KMS-11 (cell line): ENCODE measurements at regions not wholly inside any gene's neighbourhood (a gene's known extent, or its start where the extent isn't known, plus 50 kb on each side); places are given as distances from the start of the nearest gene placed in this dataset.

ENCODE experiments used
- H2AFZ ChIP-seq: fragments of 200-600 bp; sonication (generic); 2 replicates; pipeline ENCODE4 v1.6.1; 2016; ENCODE audit warnings: antibody characterized with exemption, mixed run types, low read depth
- H3K27ac ChIP-seq: fragments of 200-600 bp; sonication (generic); 2 replicates; pipeline ENCODE4 v1.6.1; 2016; ENCODE audit warnings: mild to moderate bottlenecking, mixed run types
- H3K27me3 ChIP-seq: fragments of 200-600 bp; sonication (generic); 2 replicates; pipeline ENCODE4 v1.6.1; 2017; ENCODE audit warnings: mild to moderate bottlenecking, low read depth, mixed run types, moderate library complexity; ENCODE audit not compliant: insufficient read depth
- H3K36me3 ChIP-seq: fragments of 200-600 bp; sonication (generic); 2 replicates; pipeline ENCODE4 v1.6.1; 2017; ENCODE audit warnings: mild to moderate bottlenecking, mixed run types; ENCODE audit not compliant: insufficient read depth
- H3K4me1 ChIP-seq: fragments of 200-600 bp; sonication (generic); 2 replicates; pipeline ENCODE4 v1.6.1; 2016; ENCODE audit warnings: mild to moderate bottlenecking, low read depth, mixed run types; ENCODE audit not compliant: poor library complexity, severe bottlenecking
- H3K4me2 ChIP-seq: fragments of 200-600 bp; sonication (generic); 2 replicates; pipeline ENCODE4 v1.7.0; 2016; ENCODE audit warnings: mild to moderate bottlenecking, mixed run types
- H3K4me3 ChIP-seq: fragments of 200-600 bp; sonication (generic); IDR thresholded peaks from 2 replicates; pipeline ENCODE4 v1.6.1; 2017; ENCODE audit warnings: low read depth, low read length, mixed read lengths; ENCODE audit not compliant: insufficient read depth
- H3K79me2 ChIP-seq: fragments of 200-600 bp; sonication (generic); 2 replicates; pipeline ENCODE4 v1.6.1; 2016; ENCODE audit warnings: low read depth, mixed run types; ENCODE audit not compliant: insufficient read depth
- H3K9ac ChIP-seq: fragments of 200-600 bp; sonication (generic); 2 replicates; pipeline ENCODE4 v1.6.1; 2016; ENCODE audit warnings: mild to moderate bottlenecking, mixed run types
- H4K20me1 ChIP-seq: fragments of 200-600 bp; sonication (generic); 2 replicates; pipeline ENCODE4 v1.6.1; 2016; ENCODE audit warnings: mild to moderate bottlenecking, mixed run types; ENCODE audit not compliant: insufficient read depth
- CTCF ChIP-seq: fragments of 200-600 bp; sonication (generic); conservative IDR thresholded peaks from 2 replicates; pipeline ENCODE4 v1.6.1; 2017; ENCODE audit warnings: low read depth, mild to moderate bottlenecking, antibody characterized with exemption, low read length, moderate library complexity, mixed read lengths

GRCh38 chr5:125413496-125414274 lies 667.2 kb upstream of the ZNF608 start:
- TF ChIP-seq CTCF: no peak
- Histone ChIP-seq H3K4me3 (no peak overlapping the region), H3K27ac (no peak overlapping the region), H3K27me3 (no peaks in the 10 kb centered on the region), H3K4me2 (peak overlapping the region; percentile 95; the same call in 1 of the 2 replicates), H3K9ac (peak overlapping the region; percentile 24; the same call in 1 of the 2 replicates), H3K4me1 (peaks cover 49% of the 10 kb centered on the region), H3K79me2 (no peaks in the 10 kb centered on the region), H4K20me1 (no peaks in the 10 kb centered on the region), H2AFZ (no peak overlapping the region), H3K36me3 (no peaks in the 10 kb centered on the region)

GRCh38 chr5:125415126-125415525 lies 668.7 kb upstream of the ZNF608 start:
- Histone ChIP-seq H3K36me3 (no peaks in the 10 kb centered on the region), H3K27ac (no peak overlapping the region), H3K4me2 (no peak overlapping the region), H4K20me1 (no peaks in the 10 kb centered on the region), H2AFZ (no peak overlapping the region), H3K4me1 (peaks cover 35% of the 10 kb centered on the region), H3K9ac (no peak overlapping the region), H3K4me3 (no peak overlapping the region), H3K79me2 (no peaks in the 10 kb centered on the region), H3K27me3 (no peaks in the 10 kb centered on the region)
- no peak for TF ChIP-seq CTCF

GRCh38 chr5:125416055-125416454 lies 669.6 kb upstream of the ZNF608 start:
- H3K36me3 ChIP-seq: no peaks in the 10 kb centered on the region
- H3K27ac ChIP-seq: no peak overlapping the region
- no peak overlapping the region for H2AFZ ChIP-seq
- H3K4me3 ChIP-seq: no peak overlapping the region
- H3K9ac ChIP-seq: no peak overlapping the region
- H3K79me2 ChIP-seq: no peaks in the 10 kb centered on the region
- H3K27me3 ChIP-seq: no peaks in the 10 kb centered on the region
- TF ChIP-seq CTCF: no peak
- H3K4me2 ChIP-seq: no peak overlapping the region
- H4K20me1 ChIP-seq: no peaks in the 10 kb centered on the region
- H3K4me1 ChIP-seq: peaks cover 26% of the 10 kb centered on the region

- Histone ChIP-seq H3K4me2 (no peak overlapping the region), H4K20me1 (no peaks in the 10 kb centered on the region), H3K27ac (no peak overlapping the region), H2AFZ (no peak overlapping the region), H3K27me3 (no peaks in the 10 kb centered on the region), H3K36me3 (no peaks in the 10 kb centered on the region), H3K4me3 (no peak overlapping the region), H3K79me2 (no peaks in the 10 kb centered on the region), H3K4me1 (no peaks in the 10 kb centered on the region), H3K9ac (no peak overlapping the region)
- TF ChIP-seq CTCF: no peak
These were observed 674.6 kb upstream of the ZNF608 start for GRCh38 chr5:125421006-125421405.
